Tibial artery (tissue), 4 donors: ENCODE measurements at regions not wholly inside any gene's neighbourhood (a gene's known extent, or its start where the extent isn't known, plus 50 kb on each side); places are given as distances from the start of the nearest gene placed in this dataset.

ENCODE experiments used
- DNase-seq, 2 donors: peaks; one replicate each; pipeline ENCODE4 v3.0.0-alpha.2; 2019
- H3K27ac ChIP-seq, 2 donors: fragments of 200-600 bp; sonication (generic) in 1 of 2; 1 replicate in 1 of 2; 2 replicates in 1 of 2; pipeline ENCODE4 v1.5.1; 2018 to 2019; ENCODE audit warnings: mild to moderate bottlenecking in 1 of 2
- H3K27me3 ChIP-seq, 2 donors: fragments of 200-600 bp; sonication (generic) in 1 of 2; one replicate each; pipeline versions ENCODE4 v1.5.1 to v1.6.0; 2016 to 2019
- H3K36me3 ChIP-seq, 3 donors: fragments of 200-600 bp; sonication (generic) in 2 of 3; one replicate each; pipeline ENCODE4 v1.5.1; 2016 to 2019; ENCODE audit warnings: mild to moderate bottlenecking in 2 of 3
- H3K4me1 ChIP-seq, 4 donors: fragments of 200-600 bp; sonication (generic) in 2 of 4; 1 replicate in 3 of 4; 2 replicates in 1 of 4; pipeline ENCODE4 v1.5.1; 2016 to 2019
- H3K4me3 ChIP-seq, 2 donors: fragments of 200-600 bp; sonication (generic) in 1 of 2; 1 replicate in 1 of 2; 2 replicates in 1 of 2; pipeline ENCODE4 v1.5.1; 2018 to 2019; ENCODE audit warnings: mild to moderate bottlenecking in 2 of 2
- H3K9me3 ChIP-seq, 3 donors: fragments of 200-600 bp; sonication (generic) in 1 of 3; one replicate each; pipeline ENCODE4 v1.5.1; 2016 to 2019
- CTCF ChIP-seq, 2 experiments: fragments of 200-600 bp in 1 of 2; fragments of 450-650 bp in 1 of 2; IDR thresholded peaks; one replicate each; pipeline ENCODE4 v1.5.1; 2017 to 2019; ENCODE audit warnings: antibody characterized with exemption in 2 of 2, mild to moderate bottlenecking in 1 of 2, moderate library complexity in 1 of 2
- intact Hi-C: fragments of 100-400 bp; cut with DNase I; formaldehyde crosslinking; loops from one replicate; pipeline ENCODE4 v1.15.0; 2023; ENCODE audit warnings: low total_unique reads

- intact Hi-C loops, result loop anchor here (5.0 to 10.0 kb wide), 2 partner anchors 942 to 1074 kb away; no protein-coding TSS in a partner anchor
- H3K9me3 ChIP-seq, result no peaks in the 10 kb centered on the region
- no peak for DNase-seq
- no peaks in the 10 kb centered on the region for H3K36me3 ChIP-seq
- no peak for TF ChIP-seq CTCF (IDR thresholded peaks at IDR 0.05)
- H3K27me3 ChIP-seq, result peaks cover 0 to 47% of the 10 kb centered on the region in 2 donors
- no peaks in the 10 kb centered on the region for H3K4me1 ChIP-seq
- no peak overlapping the region for H3K27ac ChIP-seq
- H3K4me3 ChIP-seq, result no peak overlapping the region
These were observed 436.5 kb upstream of the MGMT start for GRCh38 chr10:129030603-129030895.

GRCh38 chr10:129030996-129031843 is 435.8 kb upstream of the MGMT start:
- peak in 1 of 2 donors; percentile 46 for DNase-seq
- no peaks in the 10 kb centered on the region for H3K4me1 ChIP-seq
- H3K9me3 ChIP-seq, result no peaks in the 10 kb centered on the region
- peaks cover 0 to 48% of the 10 kb centered on the region in 2 donors for H3K27me3 ChIP-seq
- no peaks in the 10 kb centered on the region for H3K36me3 ChIP-seq
- intact Hi-C loops, result loop anchor here (5.0 to 10.0 kb wide), 2 partner anchors 941 to 1074 kb away; no protein-coding TSS in a partner anchor
- TF ChIP-seq CTCF (IDR thresholded peaks at IDR 0.05), result peak; percentile 89 to 96
- no peak overlapping the region for H3K4me3 ChIP-seq
- H3K27ac ChIP-seq, result no peak overlapping the region

- Histone ChIP-seq H3K36me3 (no peaks in the 10 kb centered on the region), H3K9me3 (no peaks in the 10 kb centered on the region), H3K27me3 (peaks cover 0 to 51% of the 10 kb centered on the region in 2 donors), H3K4me3 (no peak overlapping the region), H3K4me1 (no peaks in the 10 kb centered on the region), H3K27ac (no peak overlapping the region)
- intact Hi-C loops, result loop anchor here (5.0 to 10.0 kb wide), 2 partner anchors 941 to 1073 kb away; no protein-coding TSS in a partner anchor
- no peak for DNase-seq
- TF ChIP-seq CTCF (IDR thresholded peaks at IDR 0.05), result no peak
These were observed 435.2 kb upstream of the MGMT start for GRCh38 chr10:129031844-129032150.

- Histone ChIP-seq H3K36me3 (no peaks in the 10 kb centered on the region), H3K4me3 (no peak overlapping the region), H3K27me3 (peaks cover 0 to 55% of the 10 kb centered on the region in 2 donors), H3K27ac (no peak overlapping the region), H3K9me3 (no peaks in the 10 kb centered on the region), H3K4me1 (no peaks in the 10 kb centered on the region)
- TF ChIP-seq CTCF (IDR thresholded peaks at IDR 0.05), result no peak
- intact Hi-C loops, result loop anchor here (5.0 to 10.0 kb wide), 2 partner anchors 940 to 1072 kb away; no protein-coding TSS in a partner anchor
- no peak for DNase-seq
These were observed 434.4 kb upstream of the MGMT start for GRCh38 chr10:129032372-129033313.

- Histone ChIP-seq H3K27ac (no peak overlapping the region), H3K9me3 (no peaks in the 10 kb centered on the region), H3K4me1 (no peaks in the 10 kb centered on the region), H3K27me3 (peaks cover 0 to 59% of the 10 kb centered on the region in 2 donors), H3K4me3 (no peak overlapping the region), H3K36me3 (no peaks in the 10 kb centered on the region)
- intact Hi-C loops, result loop anchor here (5.0 to 10.0 kb wide), 2 partner anchors 939 to 1071 kb away; no protein-coding TSS in a partner anchor
- TF ChIP-seq CTCF (IDR thresholded peaks at IDR 0.05), result no peak
- DNase-seq, result no peak
These were observed 433.7 kb upstream of the MGMT start for GRCh38 chr10:129033340-129033739.
